ENCODE measurements at regions not wholly inside any gene's neighbourhood (a gene's known extent, or its start where the extent isn't known, plus 50 kb on each side); places are given as distances from the start of the nearest gene placed in this dataset.
"Not testable (repeated sequence)": the region's sequence is repeated elsewhere in the genome, so short reads cannot be mapped to it uniquely, and the experiment has no call there.

GRCh38 chr12:46649433-46649832 is 176.4 kb downstream of the SLC38A4 start:
- no peak for ATAC-seq
- DNase-seq (ENCODE audit: missing footprints), result no peak

GRCh38 chr12:46647034-46647433 is 178.8 kb downstream of the SLC38A4 start:
- intact Hi-C loops (cut with DNase I), result no loop called here
- ATAC-seq (no peak), DNase-seq (ENCODE audit: missing footprints) (no peak)

More at GRCh38 chr12:46649433-46649832, 176.4 kb downstream of the SLC38A4 start:
- intact Hi-C loops (cut with DNase I), result no loop called here

- intact Hi-C loops (cut with DNase I); DNase-seq (ENCODE audit: missing footprints); ATAC-seq: not testable (repeated sequence)
Observed at GRCh38 chr12:46641649-46642048, 184.1 kb downstream of the SLC38A4 start.

- no peak for ATAC-seq
- intact Hi-C loops (cut with DNase I), result no loop called here
Observed at GRCh38 chr12:46635818-46636217, 190.0 kb downstream of the SLC38A4 start.

GRCh38 chr12:46629331-46630229 is 196.2 kb downstream of the SLC38A4 start:
- intact Hi-C loops (cut with DNase I), result no loop called here
- DNase-seq (ENCODE audit: missing footprints) (no peak), ATAC-seq (no peak)

More at GRCh38 chr12:46635818-46636217, 190.0 kb downstream of the SLC38A4 start:
- DNase-seq (ENCODE audit: missing footprints), result no peak

- intact Hi-C loops (cut with DNase I), result no loop called here
- no peak for DNase-seq (ENCODE audit: missing footprints)
- ATAC-seq, result no peak
Observed at GRCh38 chr12:46628176-46628575, 197.6 kb downstream of the SLC38A4 start.

- ATAC-seq, result no peak
Observed at GRCh38 chr12:46627686-46628085, 198.1 kb downstream of the SLC38A4 start.

GRCh38 chr12:46619474-46619873 is 206.3 kb downstream of the SLC38A4 start:
- ATAC-seq; DNase-seq (ENCODE audit: missing footprints): not testable (repeated sequence)
- intact Hi-C loops (cut with DNase I), result loop anchor here (5.0 kb wide), 1 partner anchor 42 kb away; no protein-coding TSS in a partner anchor

More at GRCh38 chr12:46627686-46628085, 198.1 kb downstream of the SLC38A4 start:
- DNase-seq (ENCODE audit: missing footprints), result no peak
- intact Hi-C loops (cut with DNase I), result no loop called here

GRCh38 chr12:46617737-46618136 is 208.1 kb downstream of the SLC38A4 start:
- not testable (repeated sequence) for DNase-seq (ENCODE audit: missing footprints); ATAC-seq
- intact Hi-C loops (cut with DNase I), result loop anchor here (5.0 kb wide), 1 partner anchor 40 kb away; no protein-coding TSS in a partner anchor

- DNase-seq (ENCODE audit: missing footprints), result no peak
- intact Hi-C loops (cut with DNase I), result loop anchor here (5.0 kb wide), 1 partner anchor 40 kb away; no protein-coding TSS in a partner anchor
- peak; percentile 100 for ATAC-seq
Observed at GRCh38 chr12:46617167-46617566, 208.6 kb downstream of the SLC38A4 start.

GRCh38 chr12:46610754-46611153 is 215.0 kb downstream of the SLC38A4 start:
- intact Hi-C loops (cut with DNase I), result no loop called here
- no peak for DNase-seq (ENCODE audit: missing footprints)
- no peak for ATAC-seq

- no peak for ATAC-seq
- intact Hi-C loops (cut with DNase I), result no loop called here
- DNase-seq (ENCODE audit: missing footprints), result no peak
Observed at GRCh38 chr12:46609674-46610073, 216.1 kb downstream of the SLC38A4 start.

GRCh38 chr12:46609273-46609623 is 216.5 kb downstream of the SLC38A4 start:
- ATAC-seq (no peak), DNase-seq (ENCODE audit: missing footprints) (no peak)
- intact Hi-C loops (cut with DNase I), result no loop called here

GRCh38 chr12:46608431-46609272 is 217.1 kb downstream of the SLC38A4 start:
- DNase-seq (ENCODE audit: missing footprints) (no peak), ATAC-seq (no peak)
- intact Hi-C loops (cut with DNase I), result no loop called here

- intact Hi-C loops (cut with DNase I), result no loop called here
- no peak for ATAC-seq
- no peak for DNase-seq (ENCODE audit: missing footprints)
Observed at GRCh38 chr12:46604684-46605083, 221.1 kb downstream of the SLC38A4 start.

GRCh38 chr12:46603776-46604456 is 221.9 kb downstream of the SLC38A4 start:
- no peak for ATAC-seq
- DNase-seq (ENCODE audit: missing footprints), result no peak
- intact Hi-C loops (cut with DNase I), result no loop called here

GRCh38 chr12:46602474-46602873 is 223.3 kb downstream of the SLC38A4 start:
- no peak for DNase-seq (ENCODE audit: missing footprints)
- intact Hi-C loops (cut with DNase I), result no loop called here
- no peak for ATAC-seq

- intact Hi-C loops (cut with DNase I), result no loop called here
- no peak for ATAC-seq
- no peak for DNase-seq (ENCODE audit: missing footprints)
Observed at GRCh38 chr12:46590991-46591703, 218.6 kb upstream of the SLC38A2 start.
